HEK293 (cell line): ENCODE measurements at regions not wholly inside any gene's neighbourhood (a gene's known extent, or its start where the extent isn't known, plus 50 kb on each side); places are given as distances from the start of the nearest gene placed in this dataset.

Source experiments
- CTCF ChIA-PET: fragments of 350-600 bp; formaldehyde crosslinking; extraction: SDS; loops from one replicate; lab custom pipeline; 2021; ENCODE audit warnings: antibody characterized with exemption; lab: Yijun Ruan, JAX
- POLR2A ChIA-PET: fragments of 300-600 bp; formaldehyde crosslinking; extraction: SDS; loops from one replicate; lab custom pipeline; 2020; ENCODE audit warnings: antibody characterized with exemption, inconsistent platforms; lab: Yijun Ruan, JAX
- H3K27ac ChIP-seq: fragments of 200-500 bp; sonication (Bioruptor generic); 2 replicates; pipeline ENCODE4 v1.5.1; 2014; ENCODE audit warnings: low read depth, low read length, control low read depth, inconsistent platforms; ENCODE audit errors: extremely low read depth
- H3K36me3 ChIP-seq, 2 experiments: fragments of 200-500 bp in 1 of 2; sonication (Bioruptor generic) in 1 of 2; 1 replicate in 1 of 2; 2 replicates in 1 of 2; pipeline ENCODE4 v1.5.1; 2014 to 2017; ENCODE audit warnings: inconsistent platforms in 2 of 2, low read length in 2 of 2; ENCODE audit not compliant: control insufficient read depth in 2 of 2, insufficient read depth in 1 of 2
- H3K4me1 ChIP-seq: fragments of 200-500 bp; sonication (Bioruptor generic); 2 replicates; pipeline ENCODE4 v1.5.1; 2014; ENCODE audit warnings: mild to moderate bottlenecking, low read length, inconsistent platforms; ENCODE audit not compliant: control insufficient read depth, insufficient read depth
- H3K4me3 ChIP-seq: 2 replicates; pipeline ENCODE4 v1.5.1; 2011; ENCODE audit warnings: low read depth, mild to moderate bottlenecking, control low read depth, low read length, moderate library complexity
- H3K9me3 ChIP-seq: fragments of 200-500 bp; sonication (Bioruptor generic); 2 replicates; pipeline ENCODE4 v1.5.1; 2014; ENCODE audit warnings: low read depth, low read length, inconsistent platforms; ENCODE audit not compliant: control insufficient read depth, insufficient read depth
- FEZF1 ChIP-seq: fragments of 450-650 bp; formaldehyde crosslinking; IDR thresholded peaks from 2 replicates; pipeline ENCODE4 v1.5.1; 2016; ENCODE audit warnings: missing biosample characterization, missing genetic modification characterization
- HOXD13 ChIP-seq: sonication (generic); formaldehyde crosslinking; IDR thresholded peaks from 2 replicates; pipeline ENCODE4 v1.8.0; 2022; ENCODE audit warnings: missing genetic modification reagents, borderline replicate concordance
- IKZF3 ChIP-seq: fragments of 450-650 bp; IDR thresholded peaks from 2 replicates; pipeline ENCODE4 v1.5.0; 2018; ENCODE audit warnings: missing biosample characterization, mild to moderate bottlenecking, missing genetic modification characterization, moderate library complexity
- KLF1 ChIP-seq: fragments of 450-650 bp; formaldehyde crosslinking; IDR thresholded peaks from 2 replicates; pipeline ENCODE4 v1.5.1; 2016; ENCODE audit warnings: missing biosample characterization, missing genetic modification characterization
- OVOL3 ChIP-seq: fragments of 450-650 bp; formaldehyde crosslinking; IDR thresholded peaks from 2 replicates; pipeline ENCODE4 v1.5.1; 2016; ENCODE audit warnings: missing biosample characterization, missing genetic modification characterization
- SALL2 ChIP-seq: fragments of 450-650 bp; formaldehyde crosslinking; IDR thresholded peaks from 2 replicates; pipeline ENCODE4 v1.5.0; 2017; ENCODE audit warnings: missing biosample characterization, mild to moderate bottlenecking, missing genetic modification characterization, borderline replicate concordance
- SCRT1 ChIP-seq: fragments of 450-650 bp; formaldehyde crosslinking; IDR thresholded peaks from 2 replicates; pipeline ENCODE4 v1.5.1; 2016; ENCODE audit warnings: missing biosample characterization, missing genetic modification characterization, borderline replicate concordance
- SCRT2 ChIP-seq: fragments of 450-650 bp; formaldehyde crosslinking; IDR thresholded peaks from 2 replicates; pipeline ENCODE4 v1.5.1; 2016; ENCODE audit warnings: missing biosample characterization, missing genetic modification characterization
- SP2 ChIP-seq: fragments of 450-650 bp; formaldehyde crosslinking; IDR thresholded peaks from 2 replicates; pipeline ENCODE4 v1.5.1; 2016; ENCODE audit warnings: missing biosample characterization, missing genetic modification characterization
- YY1 ChIP-seq: fragments of 450-650 bp; formaldehyde crosslinking; IDR thresholded peaks from 2 replicates; pipeline ENCODE4 v1.5.1; 2018; ENCODE audit warnings: missing biosample characterization, missing genetic modification characterization
- ZNF114 ChIP-seq: fragments of 450-650 bp; formaldehyde crosslinking; IDR thresholded peaks from 2 replicates; pipeline ENCODE4 v1.5.0; 2017; ENCODE audit warnings: missing biosample characterization, missing genetic modification characterization
- ZNF202 ChIP-seq: fragments of 450-650 bp; formaldehyde crosslinking; IDR thresholded peaks from 2 replicates; pipeline ENCODE4 v1.5.1; 2016; ENCODE audit warnings: missing biosample characterization, missing genetic modification characterization, borderline replicate concordance
- ZNF214 ChIP-seq: fragments of 450-650 bp; formaldehyde crosslinking; IDR thresholded peaks from 2 replicates; pipeline ENCODE4 v1.5.1; 2017; ENCODE audit warnings: missing biosample characterization, mild to moderate bottlenecking, missing genetic modification characterization, borderline replicate concordance
- ZNF239 ChIP-seq: fragments of 450-650 bp; formaldehyde crosslinking; IDR thresholded peaks from 2 replicates; pipeline ENCODE4 v1.5.1; 2016; ENCODE audit warnings: missing biosample characterization, missing genetic modification characterization
- ZNF266 ChIP-seq: fragments of 450-650 bp; formaldehyde crosslinking; IDR thresholded peaks from 2 replicates; pipeline ENCODE4 v1.5.1; 2016; ENCODE audit warnings: missing biosample characterization, missing genetic modification characterization, low read depth
- ZNF324 ChIP-seq: fragments of 450-650 bp; formaldehyde crosslinking; IDR thresholded peaks from 2 replicates; pipeline ENCODE4 v1.5.1; 2016; ENCODE audit warnings: missing biosample characterization, missing genetic modification characterization
- ZNF341 ChIP-seq: fragments of 450-650 bp; formaldehyde crosslinking; IDR thresholded peaks from 2 replicates; pipeline ENCODE4; 2016; ENCODE audit warnings: low read depth, missing biosample characterization, missing genetic modification characterization
- ZNF354C ChIP-seq: fragments of 450-650 bp; formaldehyde crosslinking; IDR thresholded peaks from 2 replicates; pipeline ENCODE4 v1.5.1; 2016; ENCODE audit warnings: missing biosample characterization, missing genetic modification characterization, low read depth, borderline replicate concordance
- ZNF391 ChIP-seq: fragments of 450-650 bp; formaldehyde crosslinking; IDR thresholded peaks from 2 replicates; pipeline ENCODE4 v1.5.1; 2016; ENCODE audit warnings: low read depth, missing biosample characterization, missing genetic modification characterization, borderline replicate concordance
- ZNF404 ChIP-seq: fragments of 450-650 bp; formaldehyde crosslinking; IDR thresholded peaks from 2 replicates; pipeline ENCODE4 v1.5.1; 2017; ENCODE audit warnings: missing biosample characterization, missing genetic modification characterization
- ZNF416 ChIP-seq: fragments of 450-650 bp; formaldehyde crosslinking; IDR thresholded peaks from 2 replicates; pipeline ENCODE4 v1.5.1; 2016; ENCODE audit warnings: missing biosample characterization, missing genetic modification characterization
- ZNF596 ChIP-seq: fragments of 450-650 bp; IDR thresholded peaks from 2 replicates; pipeline ENCODE4 v1.5.0; 2018; ENCODE audit warnings: missing biosample characterization, mild to moderate bottlenecking, missing genetic modification characterization, moderate library complexity
- ZNF629 ChIP-seq: fragments of 450-650 bp; formaldehyde crosslinking; IDR thresholded peaks from 2 replicates; pipeline ENCODE4 v1.5.1; 2017; ENCODE audit warnings: missing biosample characterization, missing genetic modification characterization
- ZNF692 ChIP-seq: fragments of 450-650 bp; formaldehyde crosslinking; IDR thresholded peaks from 2 replicates; pipeline ENCODE4 v1.5.1; 2016; ENCODE audit warnings: missing biosample characterization, missing genetic modification characterization
- ZNF704 ChIP-seq: fragments of 450-650 bp; formaldehyde crosslinking; IDR thresholded peaks from 2 replicates; pipeline ENCODE4 v1.5.1; 2016; ENCODE audit warnings: missing biosample characterization, missing genetic modification characterization
- ZNF76 ChIP-seq: fragments of 450-650 bp; formaldehyde crosslinking; IDR thresholded peaks from 2 replicates; pipeline ENCODE4; 2016; ENCODE audit warnings: low read depth, missing biosample characterization, missing genetic modification characterization, borderline replicate concordance
- ZNF776 ChIP-seq: fragments of 450-650 bp; formaldehyde crosslinking; IDR thresholded peaks from 2 replicates; pipeline ENCODE4 v1.5.0; 2017; ENCODE audit warnings: missing biosample characterization, missing genetic modification characterization, borderline replicate concordance
- ZSCAN16 ChIP-seq: fragments of 450-650 bp; formaldehyde crosslinking; IDR thresholded peaks from 2 replicates; pipeline ENCODE4 v1.5.1; 2016; ENCODE audit warnings: missing biosample characterization, missing genetic modification characterization
- TF ChIP-seq, protein P1 (sequence below): sonication (generic); formaldehyde crosslinking; IDR thresholded peaks from 2 replicates; pipeline ENCODE4 v1.8.1; 2022; ENCODE audit warnings: mild to moderate bottlenecking, moderate library complexity, missing genetic modification reagents

DNA sequence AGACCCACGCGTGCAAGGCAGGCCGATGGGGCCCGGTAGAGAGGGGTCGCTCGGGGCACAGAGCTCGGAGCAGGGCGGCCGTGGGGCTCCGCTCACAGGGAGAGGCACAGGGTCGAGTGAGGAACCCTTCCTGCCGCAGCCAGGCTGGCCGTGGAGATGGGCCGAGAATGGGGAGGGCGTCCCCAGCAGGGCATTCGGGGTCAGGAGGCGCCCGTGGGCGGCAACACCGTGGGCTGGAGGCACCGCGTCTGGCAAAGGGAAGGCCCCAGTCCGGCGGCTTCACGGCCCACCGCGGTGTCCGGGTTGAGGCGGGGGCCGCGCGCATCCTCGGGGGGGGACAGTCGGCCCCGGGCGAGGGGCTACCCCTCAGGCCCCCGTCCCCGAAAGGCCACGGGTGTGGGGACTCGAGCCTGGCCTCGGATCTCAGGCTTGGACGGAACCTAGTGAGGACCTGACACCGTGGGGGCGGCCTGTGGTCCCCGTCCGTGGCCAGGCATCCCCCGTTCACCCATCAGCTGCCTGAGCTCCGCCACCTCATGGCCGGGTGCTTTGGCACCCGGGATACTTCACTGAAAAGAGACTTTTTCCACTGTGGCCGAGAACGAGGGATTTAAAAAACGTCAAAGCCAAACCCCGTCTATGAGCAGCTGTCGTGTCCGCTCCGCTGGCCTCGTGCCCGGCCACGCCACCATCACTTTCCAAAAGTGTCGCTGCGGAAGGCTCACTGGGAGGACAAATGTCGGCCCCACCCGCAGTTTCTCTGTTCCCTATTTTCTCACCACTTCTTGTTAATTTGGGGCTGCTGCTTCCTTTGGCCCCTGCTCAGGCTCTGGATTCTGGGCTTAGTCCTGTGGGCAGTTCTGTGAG, 73.6 kb downstream of the METRNL start:
- Histone ChIP-seq H3K4me1 (no peaks in the 10 kb centered on the region), H3K4me3 (no peak overlapping the region), H3K27ac (no peak overlapping the region), H3K9me3 (no peaks in the 10 kb centered on the region), H3K36me3 (no peaks in the 10 kb centered on the region)
- TF ChIP-seq SCRT2 (tag by site-specific recombination) (no peak), ZNF266 (tag by site-specific recombination) (no peak), ZNF354C (tag by site-specific recombination) (no peak), ZNF239 (tag by site-specific recombination) (no peak), ZNF76 (tag by site-specific recombination) (no peak), SCRT1 (no peak), ZNF341 (tag by site-specific recombination) (no peak), ZSCAN16 (tag by site-specific recombination) (no peak), ZNF416 (tag by site-specific recombination) (no peak), ZNF704 (tag by site-specific recombination) (no peak), ZNF214 (no peak), FEZF1 (tag by site-specific recombination) (no peak), ZNF202 (tag by site-specific recombination) (no peak), ZNF776 (tag by site-specific recombination) (no peak), YY1 (no peak), SALL2 (tag by site-specific recombination) (no peak)
- TF ChIP-seq, protein P1, sequence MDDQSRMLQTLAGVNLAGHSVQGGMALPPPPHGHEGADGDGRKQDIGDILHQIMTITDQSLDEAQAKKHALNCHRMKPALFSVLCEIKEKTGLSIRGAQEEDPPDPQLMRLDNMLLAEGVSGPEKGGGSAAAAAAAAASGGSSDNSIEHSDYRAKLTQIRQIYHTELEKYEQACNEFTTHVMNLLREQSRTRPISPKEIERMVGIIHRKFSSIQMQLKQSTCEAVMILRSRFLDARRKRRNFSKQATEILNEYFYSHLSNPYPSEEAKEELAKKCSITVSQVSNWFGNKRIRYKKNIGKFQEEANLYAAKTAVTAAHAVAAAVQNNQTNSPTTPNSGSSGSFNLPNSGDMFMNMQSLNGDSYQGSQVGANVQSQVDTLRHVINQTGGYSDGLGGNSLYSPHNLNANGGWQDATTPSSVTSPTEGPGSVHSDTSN (CRISPR knock-in tag): no peak
- POLR2A ChIA-PET: no interaction called here
- CTCF ChIA-PET: no interaction called here

DNA sequence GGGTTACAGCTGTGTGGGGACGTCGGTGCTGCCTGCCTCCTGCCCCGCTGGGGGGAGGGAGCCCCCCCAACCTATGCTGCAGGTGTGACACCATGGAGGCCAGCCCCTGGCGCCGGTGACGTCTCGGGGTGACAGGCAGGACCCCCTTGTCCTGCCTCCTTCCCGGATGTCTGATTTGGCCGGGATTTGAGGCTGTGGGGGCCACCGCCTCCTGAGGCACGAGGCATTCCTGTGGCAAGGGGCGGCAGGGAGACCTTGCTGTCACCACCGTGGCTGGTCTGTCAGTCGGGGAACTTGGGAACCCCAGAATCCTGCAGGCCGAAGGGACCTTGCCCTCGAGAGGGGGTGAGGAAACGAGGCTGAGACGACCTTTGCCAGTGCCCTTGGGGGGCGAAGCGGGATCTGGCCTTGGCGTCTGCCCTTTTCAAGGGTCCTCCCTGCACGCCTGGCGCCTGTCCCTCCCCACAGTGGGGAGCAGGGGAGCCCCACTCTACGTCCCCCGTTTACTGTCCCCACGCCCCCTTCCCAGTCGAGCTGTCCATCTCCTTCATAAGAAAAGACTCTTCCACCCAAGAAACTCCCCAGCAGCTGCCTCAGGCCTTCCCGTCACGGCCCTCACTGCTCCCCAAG, 74.4 kb downstream of the METRNL start:
- POLR2A ChIA-PET: no interaction called here
- TF ChIP-seq SP2 (no peak), ZNF324 (no peak), KLF1 (tag by site-specific recombination) (no peak), ZNF596 (tag by site-specific recombination) (no peak), ZNF692 (no peak), ZNF404 (tag by site-specific recombination) (no peak), HOXD13 (CRISPR knock-in tag) (no peak), ZNF114 (tag by site-specific recombination) (no peak), OVOL3 (tag by site-specific recombination) (no peak), ZNF629 (no peak), IKZF3 (tag by site-specific recombination) (no peak), ZNF391 (tag by site-specific recombination) (no peak)
- Histone ChIP-seq H3K36me3 (no peaks in the 10 kb centered on the region), H3K4me3 (no peak overlapping the region), H3K4me1 (no peaks in the 10 kb centered on the region), H3K27ac (no peak overlapping the region), H3K9me3 (no peaks in the 10 kb centered on the region)
- CTCF ChIA-PET: interaction anchor here (0.6 kb wide), 1 partner anchor 12 kb away, joined by 3 read pairs; no protein-coding TSS in a partner anchor
